Keratinocyte (primary cell): ENCODE measurements at regions not wholly inside any gene's neighbourhood (a gene's known extent, or its start where the extent isn't known, plus 50 kb on each side); places are given as distances from the start of the nearest gene placed in this dataset.

Experiments used
- CTCF ChIP-seq, 3 experiments: IDR thresholded peaks in 1 of 3; conservative IDR thresholded peaks in 1 of 3; optimal IDR thresholded peaks in 1 of 3; 2 replicates in 2 of 3; 3 replicates in 1 of 3; pipeline versions ENCODE3 to v1.5.1; 2011; ENCODE audit warnings: low read length in 3 of 3, mild to moderate bottlenecking in 3 of 3, moderate library complexity in 2 of 3, control low read depth in 1 of 3, inconsistent platforms in 1 of 3; ENCODE audit not compliant: insufficient read depth in 2 of 3; ENCODE audit errors: extremely low read depth in 1 of 3
- EZH2 ChIP-seq: IDR thresholded peaks from one replicate; pipeline ENCODE4 v1.6.1; 2012; ENCODE audit warnings: inconsistent platforms, mild to moderate bottlenecking, low read length, moderate library complexity

GRCh38 chr2:145235312-145235711 is 715.4 kb upstream of the ZEB2 start:
- no peak for TF ChIP-seq CTCF (optimal IDR thresholded peaks at IDR 0.05 in 1 of 3, IDR thresholded peaks at IDR 0.05 in 1 of 3, conservative IDR thresholded peaks at IDR 0.05 in 1 of 3; ENCODE audit: extremely low read depth in 1 of 3, insufficient read depth in 2 of 3, low read length in 3 of 3)
- TF ChIP-seq EZH2 = no peak
